GM10266 (cell line): ENCODE measurements at regions not wholly inside any gene's neighbourhood (a gene's known extent, or its start where the extent isn't known, plus 50 kb on each side); places are given as distances from the start of the nearest gene placed in this dataset.

ENCODE experiments used
- DNase-seq: peaks from one replicate; pipeline ENCODE4 v3.0.0; 2012; ENCODE audit errors: extremely low spot score
- CTCF ChIP-seq: IDR thresholded peaks from 2 replicates; pipeline ENCODE4 v1.5.1; 2012; ENCODE audit warnings: mild to moderate bottlenecking, low read depth; ENCODE audit not compliant: control insufficient read depth, insufficient read depth; ENCODE audit errors: missing control alignments

DNA sequence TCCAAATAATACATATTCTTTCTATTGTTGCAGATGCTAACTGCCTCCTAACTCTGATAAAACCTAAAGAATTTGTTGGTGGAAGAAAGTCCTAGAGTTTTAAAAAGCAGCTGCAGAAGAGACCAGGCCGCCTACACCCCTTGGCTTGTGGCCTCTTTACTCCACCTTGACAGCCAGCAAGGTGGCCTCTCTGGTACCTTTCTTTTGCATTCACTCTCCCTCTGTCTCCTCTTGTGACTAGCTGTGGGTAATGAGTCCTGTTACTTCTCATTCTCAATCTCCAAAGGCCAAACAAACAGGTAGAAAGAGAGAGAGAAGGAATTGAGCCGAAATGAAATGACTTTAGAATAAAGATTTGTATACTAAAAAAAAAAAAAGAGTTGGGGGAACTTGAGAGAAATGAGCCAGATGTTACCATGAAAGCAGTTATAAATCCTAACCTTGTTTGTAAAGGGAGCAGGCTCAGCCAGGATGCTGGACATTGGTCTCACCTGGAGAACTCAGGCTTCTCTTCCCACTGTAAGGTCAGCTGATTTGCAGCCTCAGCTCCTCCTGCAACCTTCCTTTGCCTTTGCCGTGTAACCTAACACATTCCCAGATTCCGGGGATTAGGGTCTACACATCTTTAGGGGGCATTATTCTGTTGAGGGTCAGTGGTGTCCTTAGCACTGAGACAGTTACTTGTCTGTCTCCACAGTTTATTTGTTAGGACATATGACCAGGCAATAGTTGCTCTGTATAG, 164.1 kb upstream of the IRF2BP2 start:
- DNase-seq: no peak
- TF ChIP-seq CTCF: no peak

- TF ChIP-seq CTCF: no peak
- peak; percentile 83 for DNase-seq
Measured at GRCh38 chr1:234772345-234773147, 162.6 kb upstream of the IRF2BP2 start.

GRCh38 chr1:234771642-234772344, 161.8 kb upstream of the IRF2BP2 start:
- no peak for TF ChIP-seq CTCF
- DNase-seq: no peak

GRCh38 chr1:234770924-234771540, 161.1 kb upstream of the IRF2BP2 start:
- no peak for TF ChIP-seq CTCF
- DNase-seq: no peak

GRCh38 chr1:234769986-234770795, 160.2 kb upstream of the IRF2BP2 start:
- DNase-seq: no peak
- TF ChIP-seq CTCF: no peak

GRCh38 chr1:234769284-234769985, 159.5 kb upstream of the IRF2BP2 start:
- no peak for DNase-seq
- TF ChIP-seq CTCF: no peak
